Esophagus muscularis mucosa (tissue), 3 donors: ENCODE measurements at regions not wholly inside any gene's neighbourhood (a gene's known extent, or its start where the extent isn't known, plus 50 kb on each side); places are given as distances from the start of the nearest gene placed in this dataset.

ENCODE experiments used
- POLR2A ChIP-seq: fragments of 450-650 bp; IDR thresholded peaks from one replicate; pipeline ENCODE4 v1.6.1; 2017; ENCODE audit warnings: antibody characterized with exemption, moderate library complexity, mild to moderate bottlenecking, low read depth
- POLR2AphosphoS5 ChIP-seq, 2 donors: sonication (generic); formaldehyde crosslinking; IDR thresholded peaks; one replicate each; pipeline ENCODE4 v1.6.1; 2017; ENCODE audit warnings: antibody characterized with exemption in 2 of 2
- TF ChIP-seq, protein P1 (sequence below), 3 experiments: fragments of 200-600 bp in 2 of 3; fragments of 450-650 bp in 1 of 3; sonication (generic) in 2 of 3; IDR thresholded peaks; one replicate each; pipeline ENCODE4 v1.5.1; 2017 to 2019; ENCODE audit warnings: antibody characterized with exemption in 3 of 3, mild to moderate bottlenecking in 2 of 3, moderate library complexity in 1 of 3

- TF ChIP-seq, protein P1, sequence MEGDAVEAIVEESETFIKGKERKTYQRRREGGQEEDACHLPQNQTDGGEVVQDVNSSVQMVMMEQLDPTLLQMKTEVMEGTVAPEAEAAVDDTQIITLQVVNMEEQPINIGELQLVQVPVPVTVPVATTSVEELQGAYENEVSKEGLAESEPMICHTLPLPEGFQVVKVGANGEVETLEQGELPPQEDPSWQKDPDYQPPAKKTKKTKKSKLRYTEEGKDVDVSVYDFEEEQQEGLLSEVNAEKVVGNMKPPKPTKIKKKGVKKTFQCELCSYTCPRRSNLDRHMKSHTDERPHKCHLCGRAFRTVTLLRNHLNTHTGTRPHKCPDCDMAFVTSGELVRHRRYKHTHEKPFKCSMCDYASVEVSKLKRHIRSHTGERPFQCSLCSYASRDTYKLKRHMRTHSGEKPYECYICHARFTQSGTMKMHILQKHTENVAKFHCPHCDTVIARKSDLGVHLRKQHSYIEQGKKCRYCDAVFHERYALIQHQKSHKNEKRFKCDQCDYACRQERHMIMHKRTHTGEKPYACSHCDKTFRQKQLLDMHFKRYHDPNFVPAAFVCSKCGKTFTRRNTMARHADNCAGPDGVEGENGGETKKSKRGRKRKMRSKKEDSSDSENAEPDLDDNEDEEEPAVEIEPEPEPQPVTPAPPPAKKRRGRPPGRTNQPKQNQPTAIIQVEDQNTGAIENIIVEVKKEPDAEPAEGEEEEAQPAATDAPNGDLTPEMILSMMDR (IDR thresholded peaks at IDR 0.05) = no peak
- TF ChIP-seq POLR2A (no peak), POLR2AphosphoS5 (IDR thresholded peaks at IDR 0.05) (no peak)
Observed at GRCh38 chr10:130300608-130301020, 164.4 kb downstream of the GLRX3 start.
